Effector memory CD8-positive, alpha-beta T cell (primary cell): ENCODE measurements at regions not wholly inside any gene's neighbourhood (a gene's known extent, or its start where the extent isn't known, plus 50 kb on each side); places are given as distances from the start of the nearest gene placed in this dataset.

ENCODE experiments used
- ATAC-seq: fragments of 150-1000 bp; cut with Tn5 transposase; replicated peaks from 2 replicates; pipeline ENCODE4 v1.10.0; 2021; ENCODE audit warnings: mild to moderate bottlenecking, moderate library complexity
- DNase-seq, 3 experiments: peaks; one replicate each; pipeline ENCODE4 v3.0.0; 2021
- H3K27ac Mint-ChIP-seq, 2 donors: one replicate each; pipeline ENCODE4 v1.8.0; 2022; ENCODE audit warnings: mild to moderate bottlenecking in 2 of 2, mixed read lengths in 2 of 2, moderate library complexity in 2 of 2
- H3K27me3 Mint-ChIP-seq, 2 donors: one replicate each; pipeline ENCODE4 v1.8.0; 2022; ENCODE audit warnings: mixed read lengths in 2 of 2
- H3K36me3 Mint-ChIP-seq: one replicate; pipeline ENCODE4 v1.8.0; 2022; ENCODE audit warnings: mild to moderate bottlenecking, moderate library complexity, mixed read lengths; ENCODE audit not compliant: insufficient read depth
- H3K4me1 Mint-ChIP-seq, 2 donors: one replicate each; pipeline ENCODE4 v1.8.0; 2022; ENCODE audit warnings: low read depth in 2 of 2, mixed read lengths in 2 of 2
- H3K4me3 Mint-ChIP-seq, 2 donors: one replicate each; pipeline ENCODE4 v1.8.0; 2022; ENCODE audit warnings: mild to moderate bottlenecking in 2 of 2, mixed read lengths in 2 of 2, moderate library complexity in 2 of 2
- H3K9me3 Mint-ChIP-seq, 2 donors: one replicate each; pipeline ENCODE4 v1.8.0; 2022; ENCODE audit warnings: mixed read lengths in 2 of 2

DNA sequence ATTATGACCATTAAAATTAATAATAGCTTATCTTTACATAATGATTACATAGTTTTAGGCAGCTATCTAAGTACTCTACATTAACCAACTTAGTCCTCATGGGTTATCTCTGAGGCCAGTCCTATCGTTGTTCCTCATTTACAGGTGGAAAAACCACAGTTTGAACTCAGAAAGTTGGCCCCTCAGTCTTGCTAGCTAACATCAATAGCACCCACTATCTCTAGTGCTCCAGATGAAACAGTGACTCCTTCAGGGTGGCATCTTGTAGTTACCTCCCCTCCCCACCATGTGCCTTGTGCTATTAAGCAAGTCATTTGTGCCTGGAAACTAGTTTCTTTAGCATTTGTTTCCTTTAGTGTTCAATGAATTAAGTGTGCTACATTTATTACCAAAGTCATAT, 1086.7 kb downstream of the EFNB2 start:
- H3K36me3 Mint-ChIP-seq, result no peaks in the 10 kb centered on the region
- peaks cover 0 to 3% of the 10 kb centered on the region in 2 donors for H3K9me3 Mint-ChIP-seq
- no peak overlapping the region for H3K4me3 Mint-ChIP-seq
- H3K27ac Mint-ChIP-seq, result no peak overlapping the region
- ATAC-seq, result no peak
- H3K27me3 Mint-ChIP-seq, result no peaks in the 10 kb centered on the region
- DNase-seq, result no peak
- no peaks in the 10 kb centered on the region for H3K4me1 Mint-ChIP-seq

DNA sequence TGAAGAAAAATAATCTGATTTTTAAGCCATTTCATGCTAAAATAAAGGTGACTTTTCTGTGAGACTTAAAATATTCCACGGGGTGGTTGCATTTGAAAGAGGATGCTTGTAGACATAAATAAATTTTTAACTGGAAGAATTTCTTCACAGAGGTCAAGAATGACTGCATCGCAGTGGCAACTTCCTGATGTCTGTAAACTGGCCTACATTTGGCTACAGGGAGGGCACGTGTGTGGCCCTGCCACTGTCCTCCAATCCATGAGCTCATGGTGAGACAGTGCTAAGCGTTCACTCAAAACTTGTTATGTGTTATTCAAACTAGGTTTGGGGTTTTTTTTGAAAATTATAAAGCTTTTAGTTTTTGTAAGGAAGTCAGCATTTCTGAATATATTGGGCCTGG, 1089.3 kb downstream of the EFNB2 start:
- peaks cover 0 to under 1% of the 10 kb centered on the region in 2 donors for H3K9me3 Mint-ChIP-seq
- no peak overlapping the region for H3K27ac Mint-ChIP-seq
- H3K36me3 Mint-ChIP-seq, result no peaks in the 10 kb centered on the region
- H3K27me3 Mint-ChIP-seq, result no peaks in the 10 kb centered on the region
- no peaks in the 10 kb centered on the region for H3K4me1 Mint-ChIP-seq
- no peak for DNase-seq
- H3K4me3 Mint-ChIP-seq, result no peak overlapping the region
- ATAC-seq, result no peak

DNA sequence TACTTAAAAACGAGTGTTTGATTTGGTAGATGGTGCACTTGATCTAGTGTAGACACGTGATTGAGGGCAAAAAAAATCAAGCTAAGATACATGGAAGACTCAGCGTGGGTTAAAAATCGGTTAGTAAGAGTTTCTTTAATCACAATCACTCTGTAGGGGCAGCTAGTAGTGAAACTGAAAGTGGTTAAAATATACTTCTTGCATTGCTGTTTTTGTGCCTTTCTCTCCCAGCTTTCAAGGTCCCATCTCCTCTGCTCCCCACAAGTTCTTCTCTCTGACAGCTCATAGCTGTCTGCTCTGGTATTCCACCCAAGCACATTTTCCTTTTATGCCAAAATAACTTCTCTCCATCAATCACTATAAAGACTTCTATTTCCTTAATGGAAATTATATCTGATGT, 1089.7 kb downstream of the EFNB2 start:
- H3K27me3 Mint-ChIP-seq, result no peaks in the 10 kb centered on the region
- H3K27ac Mint-ChIP-seq, result no peak overlapping the region
- H3K36me3 Mint-ChIP-seq, result no peaks in the 10 kb centered on the region
- no peaks in the 10 kb centered on the region for H3K9me3 Mint-ChIP-seq
- ATAC-seq (no peak), DNase-seq (no peak)
- no peaks in the 10 kb centered on the region for H3K4me1 Mint-ChIP-seq
- no peak overlapping the region for H3K4me3 Mint-ChIP-seq

DNA sequence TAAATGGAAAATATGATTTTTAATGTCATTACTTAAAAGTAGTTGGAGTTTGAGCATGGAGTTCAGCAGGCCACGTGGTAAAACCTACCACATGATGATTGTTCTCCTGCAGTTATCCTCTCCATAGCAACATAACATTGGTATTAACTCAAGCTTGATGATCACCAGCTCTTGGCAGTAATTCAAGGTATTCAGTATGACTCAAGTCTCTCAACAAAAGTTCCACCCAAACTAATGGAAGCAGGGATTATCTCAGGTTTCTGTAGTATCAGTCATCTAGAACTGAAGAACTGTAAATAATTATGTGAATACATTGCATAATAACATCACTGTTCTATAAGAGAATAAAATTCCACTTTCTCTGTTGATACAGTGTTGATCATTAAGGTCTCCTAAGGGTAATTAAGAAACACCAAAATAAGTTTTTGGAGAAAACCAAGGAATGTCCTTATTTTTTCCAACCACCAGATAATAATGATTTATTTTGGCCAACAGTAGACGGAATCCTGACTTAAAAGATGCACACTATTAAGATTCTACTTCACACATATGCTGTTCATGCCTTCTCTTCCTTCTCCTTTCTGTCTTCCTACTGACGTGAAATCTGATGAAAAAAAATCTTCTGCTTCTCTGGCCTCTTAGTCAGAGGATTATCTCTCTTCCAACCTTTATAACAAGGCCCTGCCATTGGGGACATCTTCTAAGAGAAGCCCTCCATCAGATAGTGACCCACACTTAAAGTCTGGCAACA, 1092.3 kb downstream of the EFNB2 start:
- H3K36me3 Mint-ChIP-seq, result no peaks in the 10 kb centered on the region

DNA sequence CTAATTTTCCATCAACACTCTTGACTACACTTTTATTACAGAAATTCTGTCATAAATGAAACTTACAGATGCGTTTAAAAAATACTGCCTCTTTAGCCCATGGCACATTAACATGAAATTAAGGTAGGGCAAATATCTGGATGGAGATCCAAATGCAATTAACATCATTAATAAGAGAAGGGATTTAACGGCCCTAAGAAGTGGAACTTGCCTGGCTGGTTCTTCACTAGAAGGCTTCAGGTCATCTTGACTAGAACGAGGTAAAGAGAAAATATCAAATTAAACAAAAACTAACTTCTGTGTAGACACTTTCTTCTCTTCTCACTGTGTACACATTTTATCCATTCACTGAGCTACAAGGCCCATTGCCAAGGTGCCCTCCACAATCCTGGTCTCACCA, 1093.4 kb downstream of the EFNB2 start:
- no peak overlapping the region for H3K4me3 Mint-ChIP-seq
- H3K27me3 Mint-ChIP-seq, result no peaks in the 10 kb centered on the region
- no peaks in the 10 kb centered on the region for H3K9me3 Mint-ChIP-seq
- H3K4me1 Mint-ChIP-seq, result no peaks in the 10 kb centered on the region
- ATAC-seq, result no peak
- H3K27ac Mint-ChIP-seq, result no peak overlapping the region
- no peak for DNase-seq
- H3K36me3 Mint-ChIP-seq, result no peaks in the 10 kb centered on the region

More for the DNA sequence above, 1092.3 kb downstream of the EFNB2 start:
- Mint-ChIP-seq H3K4me3 (no peak overlapping the region), H3K27me3 (no peaks in the 10 kb centered on the region), H3K9me3 (no peaks in the 10 kb centered on the region), H3K27ac (no peak overlapping the region), H3K4me1 (no peaks in the 10 kb centered on the region)
- ATAC-seq, result no peak
- DNase-seq, result no peak

DNA sequence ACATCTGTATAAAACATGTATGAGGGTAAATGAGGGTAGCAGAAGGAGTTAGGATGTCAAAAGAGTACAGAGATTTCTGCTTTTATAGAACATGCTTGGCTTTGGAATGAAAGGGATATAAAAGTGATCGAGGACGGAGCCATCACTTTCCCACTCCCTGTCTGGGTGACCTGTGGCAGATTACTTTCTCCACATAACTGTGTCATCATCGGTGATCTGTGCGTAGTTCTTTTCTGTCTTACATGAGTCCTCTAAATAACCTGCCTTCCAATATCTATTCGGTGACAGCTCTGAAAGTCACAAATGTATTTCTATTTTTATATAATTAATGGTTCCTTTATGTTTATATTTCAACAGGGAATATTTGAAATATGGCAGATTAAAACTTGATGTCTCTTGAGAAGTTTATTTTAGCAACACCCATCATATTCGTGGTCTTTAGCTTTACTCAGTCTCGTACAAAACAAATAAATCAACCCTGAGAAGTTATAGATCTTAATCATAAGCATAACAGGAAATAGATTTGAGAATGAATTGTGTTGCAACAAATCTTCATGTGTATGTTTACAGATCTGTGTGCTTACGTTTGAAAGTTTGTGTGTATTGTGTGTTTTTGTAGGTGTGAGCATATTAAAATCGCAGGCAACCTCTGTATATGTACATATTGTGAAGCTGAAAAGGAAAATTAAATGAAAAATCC, 1094.3 kb downstream of the EFNB2 start:
- peaks cover 0 to 2% of the 10 kb centered on the region in 2 donors for H3K9me3 Mint-ChIP-seq
- H3K27ac Mint-ChIP-seq, result no peak overlapping the region
- no peaks in the 10 kb centered on the region for H3K36me3 Mint-ChIP-seq
- no peak for ATAC-seq
- H3K27me3 Mint-ChIP-seq, result no peaks in the 10 kb centered on the region
- H3K4me1 Mint-ChIP-seq, result no peaks in the 10 kb centered on the region
- DNase-seq, result no peak
- no peak overlapping the region for H3K4me3 Mint-ChIP-seq

DNA sequence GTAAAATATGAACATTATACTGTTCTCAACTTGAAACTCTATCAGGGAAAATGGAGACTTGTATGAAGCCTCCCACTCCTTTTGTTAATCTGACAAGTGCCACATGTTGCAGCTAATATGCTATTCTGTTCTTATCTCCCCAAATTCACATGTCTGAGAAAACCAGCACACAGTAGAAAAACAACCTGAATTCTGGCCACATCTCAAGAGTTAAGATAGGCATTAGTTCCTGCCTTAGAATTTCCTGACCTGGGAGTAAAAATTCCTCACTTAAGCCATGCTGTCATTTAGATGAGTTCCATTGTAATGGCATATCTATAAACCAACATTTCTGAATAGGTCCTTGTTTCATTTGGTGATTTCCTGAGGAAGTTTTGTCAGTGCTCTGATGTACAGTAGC, 1098.5 kb downstream of the EFNB2 start:
- Mint-ChIP-seq H3K27me3 (no peaks in the 10 kb centered on the region), H3K4me1 (no peaks in the 10 kb centered on the region), H3K9me3 (peaks cover 0 to 5% of the 10 kb centered on the region in 2 donors), H3K36me3 (no peaks in the 10 kb centered on the region), H3K27ac (no peak overlapping the region), H3K4me3 (no peak overlapping the region)
- DNase-seq (no peak), ATAC-seq (no peak)

DNA sequence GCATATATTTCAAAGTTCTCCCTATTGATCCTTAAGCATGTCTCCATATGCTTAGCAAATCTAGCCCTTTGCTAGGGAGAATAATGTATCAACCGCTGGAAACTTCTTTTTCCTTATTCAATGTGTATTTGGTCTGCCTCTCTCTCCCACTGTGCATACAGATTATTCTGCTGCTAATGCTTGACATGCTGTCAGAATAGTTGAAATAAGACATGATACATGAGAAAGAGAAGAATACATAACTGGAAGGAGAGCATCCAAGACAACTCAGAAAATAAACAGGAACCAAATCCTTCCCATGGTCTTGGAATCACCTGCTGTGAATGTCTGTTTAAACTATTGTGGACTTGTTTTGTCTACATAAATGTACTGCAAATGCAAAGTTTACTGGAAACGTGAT, 1103.0 kb downstream of the EFNB2 start:
- Mint-ChIP-seq H3K4me3 (no peak overlapping the region), H3K4me1 (no peaks in the 10 kb centered on the region), H3K27ac (no peak overlapping the region), H3K27me3 (no peaks in the 10 kb centered on the region), H3K9me3 (peaks cover 0 to 8% of the 10 kb centered on the region in 2 donors), H3K36me3 (no peaks in the 10 kb centered on the region)
- no peak for ATAC-seq
- no peak for DNase-seq

DNA sequence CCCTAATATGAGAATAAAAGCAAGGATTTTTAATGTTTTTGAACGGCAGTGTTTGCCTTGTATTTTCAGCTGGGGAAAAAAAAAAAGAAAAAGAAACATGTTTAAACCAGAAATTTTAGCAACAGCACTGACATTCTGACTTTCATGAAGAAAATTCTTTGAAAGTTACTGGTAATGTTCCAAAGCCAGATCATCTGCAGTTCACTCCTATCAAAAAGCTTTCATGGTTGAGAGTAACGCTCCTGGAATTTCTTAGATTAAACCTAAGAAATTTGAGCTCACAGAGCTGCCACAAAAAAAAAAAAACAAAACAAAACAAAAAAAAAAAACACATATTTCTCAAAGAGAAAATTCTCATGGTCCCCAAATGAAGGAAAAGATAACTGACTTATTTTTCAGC, 1106.7 kb downstream of the EFNB2 start:
- Mint-ChIP-seq H3K36me3 (no peaks in the 10 kb centered on the region), H3K4me1 (no peaks in the 10 kb centered on the region), H3K27me3 (no peaks in the 10 kb centered on the region), H3K27ac (no peak overlapping the region), H3K4me3 (no peak overlapping the region), H3K9me3 (peaks cover 0 to 3% of the 10 kb centered on the region in 2 donors)
- DNase-seq (no peak), ATAC-seq (no peak)

DNA sequence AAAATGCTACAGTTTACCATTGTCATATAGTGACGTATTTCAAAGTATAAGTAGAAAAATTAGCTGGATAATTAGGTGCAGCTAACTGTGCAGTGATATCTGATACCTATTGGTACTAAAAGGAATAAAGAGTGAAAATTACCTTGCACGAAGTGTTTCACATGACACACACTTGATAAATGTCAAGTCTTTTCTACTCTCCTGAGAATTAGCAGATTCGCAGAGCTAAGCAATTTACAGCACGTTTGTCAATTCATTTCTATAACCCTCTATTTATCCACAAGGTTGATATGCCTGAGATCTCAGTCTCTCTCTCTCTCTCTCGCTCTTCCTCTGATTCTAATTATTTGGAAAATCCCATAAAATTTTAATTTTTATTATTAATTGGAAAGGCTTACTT, 1109.0 kb downstream of the EFNB2 start:
- Mint-ChIP-seq H3K9me3 (peaks cover 0 to 3% of the 10 kb centered on the region in 2 donors), H3K4me3 (no peak overlapping the region), H3K36me3 (no peaks in the 10 kb centered on the region), H3K27me3 (no peaks in the 10 kb centered on the region), H3K27ac (no peak overlapping the region), H3K4me1 (no peaks in the 10 kb centered on the region)
- no peak for DNase-seq
- no peak for ATAC-seq

DNA sequence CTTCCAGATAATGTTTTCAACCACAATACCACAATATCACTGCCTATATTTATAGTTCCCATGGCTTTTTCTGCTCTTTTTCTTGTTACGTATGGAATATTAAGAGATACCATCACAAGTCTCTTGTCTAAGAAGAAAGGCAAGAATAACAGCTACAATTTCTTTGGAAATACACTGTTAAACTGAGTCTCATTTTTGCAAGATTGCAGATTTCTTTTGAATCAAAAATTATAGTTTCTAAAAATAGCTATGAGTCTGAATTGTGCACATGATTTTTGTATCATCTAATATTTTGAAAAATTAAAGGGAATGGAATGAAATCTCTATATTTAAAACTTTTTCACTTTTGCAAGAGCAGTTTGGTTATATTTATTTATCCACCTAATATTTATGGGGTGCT, 1120.8 kb downstream of the EFNB2 start:
- no peaks in the 10 kb centered on the region for H3K36me3 Mint-ChIP-seq
- H3K4me1 Mint-ChIP-seq, result no peaks in the 10 kb centered on the region
- H3K4me3 Mint-ChIP-seq, result no peak overlapping the region
- no peak overlapping the region for H3K27ac Mint-ChIP-seq
- DNase-seq, result no peak
- ATAC-seq, result no peak
- peaks cover 3 to 7% of the 10 kb centered on the region in 2 donors for H3K9me3 Mint-ChIP-seq
- H3K27me3 Mint-ChIP-seq, result no peaks in the 10 kb centered on the region

DNA sequence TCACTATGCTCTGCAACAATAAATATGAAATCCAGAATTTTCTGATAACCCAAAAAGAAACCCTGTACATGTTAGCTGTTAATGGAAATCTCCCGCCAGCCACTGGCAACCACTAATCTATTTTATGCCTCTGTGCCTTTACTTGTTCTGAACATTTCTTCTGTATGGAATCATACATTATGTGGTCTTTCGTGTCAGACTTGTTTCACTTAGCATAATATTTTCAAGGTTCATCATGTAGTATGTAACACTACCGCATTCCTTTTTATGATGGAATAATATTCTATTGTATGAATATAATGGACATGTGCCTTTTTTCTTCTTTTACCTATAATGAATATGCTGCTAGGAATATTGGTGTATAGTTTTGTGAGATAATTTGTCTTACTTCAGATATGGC, 1123.3 kb downstream of the EFNB2 start:
- ATAC-seq (no peak), DNase-seq (no peak)
- H3K36me3 Mint-ChIP-seq, result no peaks in the 10 kb centered on the region
- H3K27ac Mint-ChIP-seq, result no peak overlapping the region
- no peaks in the 10 kb centered on the region for H3K27me3 Mint-ChIP-seq
- no peaks in the 10 kb centered on the region for H3K4me1 Mint-ChIP-seq
- H3K9me3 Mint-ChIP-seq, result peaks cover under 1 to 6% of the 10 kb centered on the region in 2 donors
- no peak overlapping the region for H3K4me3 Mint-ChIP-seq

DNA sequence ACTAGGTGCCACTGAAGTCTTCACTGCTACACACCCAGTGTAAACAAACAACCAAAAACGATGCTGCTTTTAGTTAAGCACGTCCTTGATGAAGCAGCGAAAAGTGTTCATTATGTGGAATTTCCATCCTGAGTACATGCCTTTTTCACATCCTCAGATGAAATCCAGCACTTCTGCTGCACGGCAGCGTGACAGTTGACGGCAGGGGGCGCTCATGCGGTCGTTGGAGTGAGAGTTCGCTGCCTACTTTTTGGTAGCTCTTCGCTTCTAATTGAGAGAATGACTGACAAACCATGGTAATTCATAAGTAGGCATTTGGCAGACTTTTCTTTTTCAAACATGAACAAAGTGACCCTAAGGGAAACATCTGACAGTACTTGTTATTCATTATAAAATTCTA, 1124.9 kb downstream of the EFNB2 start:
- DNase-seq, result no peak

DNA sequence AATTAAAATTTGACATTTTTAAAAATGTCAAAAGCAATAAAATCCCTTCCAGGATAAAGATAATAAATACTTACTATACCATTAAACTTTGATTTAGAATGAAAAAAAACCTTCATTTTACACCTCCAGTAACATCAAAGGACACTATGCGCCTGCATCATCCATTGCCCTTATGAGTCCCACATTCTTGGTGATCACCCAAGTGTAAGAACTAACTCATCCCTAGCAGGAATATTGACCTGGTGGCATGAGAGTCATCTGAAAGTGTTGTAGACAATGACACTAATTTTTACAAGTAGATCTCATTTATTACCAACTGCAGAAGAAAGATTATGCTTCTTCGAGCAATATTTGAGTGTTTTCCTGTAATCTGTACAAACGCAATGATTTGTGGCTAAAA, 1128.9 kb downstream of the EFNB2 start:
- H3K9me3 Mint-ChIP-seq, result peaks cover 0 to 6% of the 10 kb centered on the region in 2 donors
- ATAC-seq, result no peak
- no peak overlapping the region for H3K27ac Mint-ChIP-seq
- H3K4me3 Mint-ChIP-seq, result no peak overlapping the region
- H3K4me1 Mint-ChIP-seq, result no peaks in the 10 kb centered on the region
- no peaks in the 10 kb centered on the region for H3K36me3 Mint-ChIP-seq
- H3K27me3 Mint-ChIP-seq, result no peaks in the 10 kb centered on the region
- no peak for DNase-seq

More for the DNA sequence above, 1124.9 kb downstream of the EFNB2 start:
- no peaks in the 10 kb centered on the region for H3K4me1 Mint-ChIP-seq
- H3K36me3 Mint-ChIP-seq, result no peaks in the 10 kb centered on the region
- H3K4me3 Mint-ChIP-seq, result no peak overlapping the region
- H3K9me3 Mint-ChIP-seq, result peaks cover 0 to 6% of the 10 kb centered on the region in 2 donors
- H3K27ac Mint-ChIP-seq, result no peak overlapping the region
- H3K27me3 Mint-ChIP-seq, result no peaks in the 10 kb centered on the region
- no peak for ATAC-seq
